H9 (cell line): ENCODE measurements at regions not wholly inside any gene's neighbourhood (a gene's known extent, or its start where the extent isn't known, plus 50 kb on each side); places are given as distances from the start of the nearest gene placed in this dataset.

Source experiments
- DNase-seq: peaks from one replicate; pipeline ENCODE4 v3.0.0-alpha.2; 2017
- H2AFZ ChIP-seq: one replicate; pipeline ENCODE4 v1.6.1; 2013; ENCODE audit warnings: mild to moderate bottlenecking, low read length, control low read depth, moderate library complexity
- H2AK5ac ChIP-seq: 2 replicates; pipeline ENCODE4 v1.6.1; 2013; ENCODE audit warnings: low read length, control low read depth, mixed read lengths; ENCODE audit not compliant: insufficient read length
- H2BK120ac ChIP-seq: one replicate; pipeline ENCODE4 v1.6.1; 2013; ENCODE audit warnings: low read depth, mild to moderate bottlenecking, low read length, control low read depth, inconsistent platforms; ENCODE audit not compliant: poor library complexity, severe bottlenecking
- H2BK12ac ChIP-seq: 2 replicates; pipeline ENCODE4 v1.6.1; 2013; ENCODE audit warnings: low read length, control low read depth, mixed read lengths, low read depth; ENCODE audit not compliant: insufficient read length
- H2BK15ac ChIP-seq: 2 replicates; pipeline ENCODE4 v1.6.1; 2013; ENCODE audit warnings: low read depth, low read length, control low read depth
- H2BK20ac ChIP-seq: one replicate; pipeline ENCODE4 v1.6.1; 2013; ENCODE audit warnings: low read depth, mild to moderate bottlenecking, low read length, control low read depth, inconsistent platforms; ENCODE audit not compliant: poor library complexity, severe bottlenecking
- H2BK5ac ChIP-seq: 2 replicates; pipeline ENCODE4 v1.6.1; 2013; ENCODE audit warnings: low read length, control low read depth, mixed read lengths; ENCODE audit not compliant: insufficient read length
- H3K14ac ChIP-seq: 2 replicates; pipeline ENCODE4 v1.6.1; 2013; ENCODE audit warnings: low read length, control low read depth; ENCODE audit not compliant: insufficient read depth
- H3K18ac ChIP-seq: 2 replicates; pipeline ENCODE4 v1.6.1; 2013; ENCODE audit warnings: low read depth, mild to moderate bottlenecking, mixed read lengths, low read length, control low read depth; ENCODE audit not compliant: insufficient read length
- H3K23ac ChIP-seq: 2 replicates; pipeline ENCODE4 v1.6.1; 2013; ENCODE audit warnings: low read length, control low read depth, mixed read lengths, low read depth; ENCODE audit not compliant: insufficient read length
- H3K23me2 ChIP-seq: 2 replicates; pipeline ENCODE4 v1.6.1; 2013; ENCODE audit warnings: low read depth, mild to moderate bottlenecking, mixed read lengths, low read length, control low read depth; ENCODE audit not compliant: insufficient read length, poor library complexity, severe bottlenecking
- H3K27ac ChIP-seq: 2 replicates; pipeline ENCODE4 v1.5.1; 2013; ENCODE audit warnings: low read length, control low read depth, mixed read lengths, low read depth; ENCODE audit not compliant: insufficient read length
- H3K27me3 ChIP-seq: 2 replicates; pipeline ENCODE4 v1.6.1; 2013; ENCODE audit warnings: low read length, control low read depth, inconsistent platforms; ENCODE audit not compliant: insufficient read depth
- H3K4ac ChIP-seq: 2 replicates; pipeline ENCODE4 v1.6.1; 2013; ENCODE audit warnings: low read depth, mild to moderate bottlenecking, control low read depth, inconsistent platforms, low read length, moderate library complexity
- H3K4me1 ChIP-seq: 2 replicates; pipeline ENCODE4 v1.6.1; 2013; ENCODE audit warnings: low read length, control low read depth, inconsistent platforms; ENCODE audit not compliant: insufficient read depth
- H3K4me2 ChIP-seq: 2 replicates; pipeline ENCODE4 v1.6.1; 2013; ENCODE audit warnings: low read length, control low read depth, mixed read lengths; ENCODE audit not compliant: insufficient read length, insufficient read depth
- H3K56ac ChIP-seq: 2 replicates; pipeline ENCODE4 v1.6.1; 2013; ENCODE audit warnings: low read depth, mild to moderate bottlenecking, mixed read lengths, low read length, control low read depth; ENCODE audit not compliant: insufficient read length
- H3K79me1 ChIP-seq: 2 replicates; pipeline ENCODE4 v1.6.1; 2013; ENCODE audit warnings: low read depth, mild to moderate bottlenecking, moderate library complexity, low read length, control low read depth, inconsistent platforms; ENCODE audit not compliant: insufficient read depth, poor library complexity, severe bottlenecking
- H3K79me2 ChIP-seq: 2 replicates; pipeline ENCODE4 v1.6.1; 2013; ENCODE audit warnings: low read length, control low read depth, inconsistent platforms; ENCODE audit not compliant: insufficient read depth
- H3K9ac ChIP-seq: 2 replicates; pipeline ENCODE4 v1.6.1; 2013; ENCODE audit warnings: low read length, control low read depth, mixed read lengths; ENCODE audit not compliant: insufficient read length; ENCODE audit errors: extremely low read depth
- H3K9me3 ChIP-seq: one replicate; pipeline ENCODE4 v1.6.1; 2013; ENCODE audit warnings: low read depth, low read length, inconsistent platforms; ENCODE audit not compliant: control insufficient read depth
- H3T11ph ChIP-seq: one replicate; pipeline ENCODE4 v1.6.1; 2013; ENCODE audit warnings: mild to moderate bottlenecking, low read length, control low read depth, inconsistent platforms
- H4K20me1 ChIP-seq: one replicate; pipeline ENCODE4 v1.6.1; 2013; ENCODE audit not compliant: control insufficient read depth, insufficient read length, insufficient read depth
- H4K5ac ChIP-seq: 2 replicates; pipeline ENCODE4 v1.6.1; 2013; ENCODE audit warnings: low read depth, mild to moderate bottlenecking, mixed read lengths, low read length, control low read depth; ENCODE audit not compliant: insufficient read length
- H4K8ac ChIP-seq: replicated peaks from 2 replicates; pipeline ENCODE4 v1.6.1; 2013; ENCODE audit warnings: low read length, control low read depth, mixed read lengths, low read depth; ENCODE audit not compliant: insufficient read length
- H4K91ac ChIP-seq: 2 replicates; pipeline ENCODE4 v1.6.1; 2013; ENCODE audit warnings: low read depth, mild to moderate bottlenecking, moderate library complexity, mixed read lengths, low read length, control low read depth; ENCODE audit not compliant: insufficient read length
- H3K27ac Mint-ChIP-seq, 3 experiments: 2 replicates in 2 of 3; 3 replicates in 1 of 3; pipeline ENCODE4 v1.8.0; 2020 to 2021; ENCODE audit warnings: mixed read lengths in 3 of 3, mild to moderate bottlenecking in 1 of 3, moderate library complexity in 1 of 3
- H3K27me3 Mint-ChIP-seq: 2 replicates; pipeline ENCODE4 v1.8.0; 2021; ENCODE audit warnings: low read depth, mild to moderate bottlenecking, moderate library complexity, mixed read lengths
- H3K36me3 Mint-ChIP-seq, 3 experiments: 2 replicates in 2 of 3; 3 replicates in 1 of 3; pipeline ENCODE4 v1.8.0; 2020 to 2021; ENCODE audit warnings: low read depth in 3 of 3, mixed read lengths in 3 of 3; ENCODE audit not compliant: insufficient read depth in 1 of 3
- H3K4me1 Mint-ChIP-seq, 2 experiments: 2 replicates each; pipeline ENCODE4 v1.8.0; 2020; ENCODE audit warnings: mixed read lengths in 2 of 2
- H3K4me3 Mint-ChIP-seq, 2 experiments: 2 replicates in 1 of 2; 3 replicates in 1 of 2; pipeline ENCODE4 v1.8.0; 2020 to 2021; ENCODE audit warnings: mild to moderate bottlenecking in 2 of 2, mixed read lengths in 2 of 2, moderate library complexity in 1 of 2
- H3K9me3 Mint-ChIP-seq, 2 experiments: 2 replicates in 1 of 2; 3 replicates in 1 of 2; pipeline ENCODE4 v1.8.0; 2020; ENCODE audit warnings: mild to moderate bottlenecking in 2 of 2, mixed read lengths in 2 of 2, moderate library complexity in 1 of 2
- WGBS: extraction: QIAGEN DNeasy Blood & Tissue Kit; methylation state at CpG from one replicate; pipeline ENCODE4 v1.1.7; 2013; ENCODE audit warnings: missing lambda C conversion rate, low lambda C conversion rate, mixed read lengths; ENCODE audit not compliant: insufficient read length; ENCODE audit errors: extremely low coverage; 5-methylcytosine and 5-hydroxymethylcytosine counted together
- TF ChIP-seq, protein P1 (sequence below): fragments of 200-600 bp; sonication (generic); conservative IDR thresholded peaks from 3 replicates; pipeline ENCODE4 v1.8.0; 2021; ENCODE audit warnings: antibody characterized with exemption, mild to moderate bottlenecking

GRCh38 chr4:101669138-101669831, 121.2 kb upstream of the BANK1 start:
- no peak for DNase-seq
- Histone ChIP-seq H2BK5ac (no peak overlapping the region), H3K9ac (no peak overlapping the region), H3K9me3 (no peaks in the 10 kb centered on the region), H2BK120ac (no peak overlapping the region), H3K4me2 (no peak overlapping the region), H3K23me2 (no peaks in the 10 kb centered on the region), H2AFZ (no peak overlapping the region), H3K18ac (no peak overlapping the region), H2BK15ac (no peak overlapping the region), H4K5ac (no peak overlapping the region), H4K91ac (no peak overlapping the region), H3K4ac (no peak overlapping the region), H4K8ac (no peak overlapping the region), H3T11ph (no peak overlapping the region), H4K20me1 (no peaks in the 10 kb centered on the region), H3K56ac (no peak overlapping the region), H3K4me1 (no peaks in the 10 kb centered on the region), H2AK5ac (no peak overlapping the region), H2BK20ac (no peak overlapping the region), H3K79me1 (no peaks in the 10 kb centered on the region), H3K27me3 (no peaks in the 10 kb centered on the region), H2BK12ac (no peak overlapping the region), H3K23ac (no peak overlapping the region), H3K14ac (no peak overlapping the region), H3K79me2 (no peaks in the 10 kb centered on the region), H3K27ac (no peak overlapping the region)
- Mint-ChIP-seq H3K36me3 (no peaks in the 10 kb centered on the region; a peak in 1 of 7 replicates), H3K9me3 (no peaks in the 10 kb centered on the region; a peak in 2 of 5 replicates), H3K27me3 (no peaks in the 10 kb centered on the region), H3K4me1 (no peaks in the 10 kb centered on the region), H3K4me3 (no peak overlapping the region), H3K27ac (no peak overlapping the region; a peak in 1 of 7 replicates)
- WGBS = no CpG with 5 or more reads among the region's 3 CpGs
- TF ChIP-seq, protein P1, sequence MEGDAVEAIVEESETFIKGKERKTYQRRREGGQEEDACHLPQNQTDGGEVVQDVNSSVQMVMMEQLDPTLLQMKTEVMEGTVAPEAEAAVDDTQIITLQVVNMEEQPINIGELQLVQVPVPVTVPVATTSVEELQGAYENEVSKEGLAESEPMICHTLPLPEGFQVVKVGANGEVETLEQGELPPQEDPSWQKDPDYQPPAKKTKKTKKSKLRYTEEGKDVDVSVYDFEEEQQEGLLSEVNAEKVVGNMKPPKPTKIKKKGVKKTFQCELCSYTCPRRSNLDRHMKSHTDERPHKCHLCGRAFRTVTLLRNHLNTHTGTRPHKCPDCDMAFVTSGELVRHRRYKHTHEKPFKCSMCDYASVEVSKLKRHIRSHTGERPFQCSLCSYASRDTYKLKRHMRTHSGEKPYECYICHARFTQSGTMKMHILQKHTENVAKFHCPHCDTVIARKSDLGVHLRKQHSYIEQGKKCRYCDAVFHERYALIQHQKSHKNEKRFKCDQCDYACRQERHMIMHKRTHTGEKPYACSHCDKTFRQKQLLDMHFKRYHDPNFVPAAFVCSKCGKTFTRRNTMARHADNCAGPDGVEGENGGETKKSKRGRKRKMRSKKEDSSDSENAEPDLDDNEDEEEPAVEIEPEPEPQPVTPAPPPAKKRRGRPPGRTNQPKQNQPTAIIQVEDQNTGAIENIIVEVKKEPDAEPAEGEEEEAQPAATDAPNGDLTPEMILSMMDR = no peak
